HepG2 (cell line): ENCODE measurements at regions not wholly inside any gene's neighbourhood (a gene's known extent, or its start where the extent isn't known, plus 50 kb on each side); places are given as distances from the start of the nearest gene placed in this dataset.

Experiments used
- ATAC-seq: fragments of 200-7000 bp; cut with Tn5 transposase; 3 replicates; pipeline ENCODE4 v1.9.1; 2020; ENCODE audit warnings: mild to moderate bottlenecking, moderate library complexity
- BruUV-seq: library from RNA; stranded (reverse); fragments of 400-500 nt; replicated peaks from 2 replicates; lab custom pipeline; 2021; lab: Mats Ljungman, UMichigan
- CTCF ChIA-PET: fragments of 300-600 bp; formaldehyde crosslinking; extraction: SDS; loops from one replicate; lab custom pipeline; 2021; ENCODE audit warnings: low total read pairs, inconsistent platforms, low intra/inter-chr PET ratio; lab: Yijun Ruan, JAX
- POLR2A ChIA-PET: fragments of 350-600 bp; sonication (Branson Sonifier 250); formaldehyde crosslinking; loops from one replicate; lab custom pipeline; 2020; ENCODE audit warnings: antibody characterized with exemption, inconsistent platforms; lab: Yijun Ruan, JAX
- DNase-seq: peaks from one replicate; pipeline ENCODE4 v3.0.0-alpha.2; 2015; ENCODE audit warnings: low spot score
- FAIRE-seq: peaks from 3 replicates; lab custom pipeline; 2011; peaks lifted over from hg19 to GRCh38; lab: Jason Lieb, UNC
- H2AFZ ChIP-seq: one replicate; pipeline ENCODE4 v1.6.1; 2011; ENCODE audit warnings: low read length, inconsistent platforms
- H3K27ac ChIP-seq: fragments of 300-600 bp; 3 replicates; pipeline ENCODE4 v1.8.0; 2011; ENCODE audit warnings: mixed run types, mild to moderate bottlenecking, mixed read lengths, low read length, inconsistent platforms; ENCODE audit not compliant: insufficient read depth; ENCODE audit errors: extremely low read length
- H3K27me3 ChIP-seq, 2 experiments: fragments of 200-600 bp in 1 of 2; 2 replicates in 1 of 2; 3 replicates in 1 of 2; pipeline versions ENCODE4 v1.6.0 to v1.8.0; 2011; ENCODE audit warnings: low read length in 2 of 2, mild to moderate bottlenecking in 2 of 2, moderate library complexity in 2 of 2, inconsistent platforms in 1 of 2; ENCODE audit not compliant: insufficient read depth in 2 of 2, control insufficient read depth in 1 of 2
- H3K36me3 ChIP-seq, 2 experiments: fragments of 200-600 bp in 1 of 2; replicated peaks in 1 of 2; 2 replicates in 1 of 2; 3 replicates in 1 of 2; pipeline versions ENCODE4 v1.5.1 to v1.8.0; 2011; ENCODE audit warnings: low read length in 2 of 2, inconsistent platforms in 1 of 2; ENCODE audit not compliant: insufficient read depth in 2 of 2, control insufficient read depth in 1 of 2
- H3K4me1 ChIP-seq: 2 replicates; pipeline ENCODE4 v1.5.1; 2012; ENCODE audit warnings: low read length, inconsistent platforms; ENCODE audit not compliant: insufficient read depth
- H3K4me2 ChIP-seq: 2 replicates; pipeline ENCODE4 v1.6.0; 2011; ENCODE audit warnings: low read depth, low read length, inconsistent platforms
- H3K4me3 ChIP-seq, 3 experiments: fragments of 200-600 bp in 1 of 3; sonication (generic), shearing (Covaris generic) in 1 of 3; replicated peaks in 1 of 3; 2 replicates each; pipeline ENCODE4 v1.5.1; 2011 to 2016; ENCODE audit warnings: low read length in 3 of 3, inconsistent platforms in 2 of 3, low read depth in 2 of 3, mild to moderate bottlenecking in 2 of 3, control low read depth in 1 of 3, mixed read lengths in 1 of 3; ENCODE audit not compliant: insufficient read depth in 1 of 3
- H3K79me2 ChIP-seq: one replicate; pipeline ENCODE4 v1.6.1; 2011; ENCODE audit warnings: low read length, inconsistent platforms; ENCODE audit not compliant: insufficient read depth
- H3K9ac ChIP-seq: 2 replicates; pipeline ENCODE4 v1.6.0; 2011; ENCODE audit warnings: mild to moderate bottlenecking, low read depth, low read length, inconsistent platforms; ENCODE audit not compliant: insufficient read depth
- H3K9me3 ChIP-seq: 2 replicates; pipeline ENCODE4 v1.5.1; 2012; ENCODE audit warnings: mild to moderate bottlenecking, low read length
- H4K20me1 ChIP-seq: 2 replicates; pipeline ENCODE4 v1.6.0; 2011; ENCODE audit warnings: inconsistent platforms, mild to moderate bottlenecking, low read length, moderate library complexity; ENCODE audit not compliant: insufficient read depth
- AGO1 ChIP-seq: fragments of 200-400 bp; formaldehyde crosslinking; IDR thresholded peaks from 2 replicates; pipeline ENCODE4 v1.6.1; 2017; ENCODE audit warnings: mild to moderate bottlenecking, low read depth, low read length, moderate library complexity; ENCODE audit not compliant: poor library complexity, severe bottlenecking
- SRSF4 ChIP-seq: fragments of 200-400 bp; formaldehyde crosslinking; IDR thresholded peaks from one replicate; pipeline ENCODE4 v1.6.1; 2018; ENCODE audit warnings: mild to moderate bottlenecking, low read depth, low read length, moderate library complexity; ENCODE audit not compliant: poor library complexity, severe bottlenecking
- UBTF ChIP-seq: sonication (generic); formaldehyde crosslinking; IDR thresholded peaks from 2 replicates; pipeline ENCODE4 v1.4.0; 2020; ENCODE audit warnings: mild to moderate bottlenecking, missing genetic modification reagents
- ZNF235 ChIP-seq: sonication (generic); formaldehyde crosslinking; IDR thresholded peaks from 2 replicates; pipeline ENCODE4 v1.8.1; 2023; ENCODE audit warnings: mild to moderate bottlenecking, missing genetic modification reagents, borderline replicate concordance
- ZNF260 ChIP-seq: sonication (generic); formaldehyde crosslinking; IDR thresholded peaks from 2 replicates; pipeline ENCODE4 v1.4.0; 2020; ENCODE audit warnings: missing genetic modification reagents, low read depth, mild to moderate bottlenecking, borderline replicate concordance
- ZNF557 ChIP-seq: sonication (generic); formaldehyde crosslinking; IDR thresholded peaks from 2 replicates; pipeline ENCODE4 v1.4.0; 2020; ENCODE audit warnings: missing genetic modification reagents
- WGBS: methylation state at CpG from one replicate; pipeline ENCODE4 v1.1.6; 2017; ENCODE audit warnings: low lambda C conversion rate; 5-methylcytosine and 5-hydroxymethylcytosine counted together
- in situ Hi-C: cut with HindIII; loops from 2 replicates; pipeline ENCODE4 v1.10.0; 2017; ENCODE audit warnings: low pct_unique_long_range_greater_than_20kb; ENCODE audit not compliant: extremely low pct_ligation_motif_present
- intact Hi-C: fragments of 100-400 bp; cut with micrococcal nuclease; formaldehyde crosslinking; loops from one replicate; pipeline ENCODE4 v1.10.0; 2022; ENCODE audit not compliant: unreplicated experiment
- TF ChIP-seq, protein P1 (sequence below): sonication (generic); formaldehyde crosslinking; IDR thresholded peaks from 2 replicates; pipeline ENCODE4 v1.9.0; 2022; ENCODE audit warnings: missing genetic modification reagents, mild to moderate bottlenecking, borderline replicate concordance

GRCh38 chr5:86756839-86757238, 139.1 kb downstream of the COX7C start:
- WGBS = 0% methylated on average over 1 of the region's 1 CpG
- Histone ChIP-seq H3K27me3 (no peaks in the 10 kb centered on the region), H3K4me1 (no peaks in the 10 kb centered on the region), H3K27ac (no peak overlapping the region), H3K36me3 (no peaks in the 10 kb centered on the region), H3K9ac (no peak overlapping the region), H3K4me2 (no peak overlapping the region), H3K79me2 (no peaks in the 10 kb centered on the region), H2AFZ (no peak overlapping the region), H3K9me3 (no peaks in the 10 kb centered on the region), H3K4me3 (no peak overlapping the region), H4K20me1 (no peaks in the 10 kb centered on the region)
- TF ChIP-seq UBTF (CRISPR knock-in tag) (no peak), SRSF4 (no peak), ZNF557 (CRISPR knock-in tag) (no peak), AGO1 (no peak), ZNF260 (CRISPR knock-in tag) (no peak), ZNF235 (CRISPR knock-in tag) (no peak)
- TF ChIP-seq, protein P1, sequence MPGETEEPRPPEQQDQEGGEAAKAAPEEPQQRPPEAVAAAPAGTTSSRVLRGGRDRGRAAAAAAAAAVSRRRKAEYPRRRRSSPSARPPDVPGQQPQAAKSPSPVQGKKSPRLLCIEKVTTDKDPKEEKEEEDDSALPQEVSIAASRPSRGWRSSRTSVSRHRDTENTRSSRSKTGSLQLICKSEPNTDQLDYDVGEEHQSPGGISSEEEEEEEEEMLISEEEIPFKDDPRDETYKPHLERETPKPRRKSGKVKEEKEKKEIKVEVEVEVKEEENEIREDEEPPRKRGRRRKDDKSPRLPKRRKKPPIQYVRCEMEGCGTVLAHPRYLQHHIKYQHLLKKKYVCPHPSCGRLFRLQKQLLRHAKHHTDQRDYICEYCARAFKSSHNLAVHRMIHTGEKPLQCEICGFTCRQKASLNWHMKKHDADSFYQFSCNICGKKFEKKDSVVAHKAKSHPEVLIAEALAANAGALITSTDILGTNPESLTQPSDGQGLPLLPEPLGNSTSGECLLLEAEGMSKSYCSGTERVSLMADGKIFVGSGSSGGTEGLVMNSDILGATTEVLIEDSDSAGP (CRISPR knock-in tag) = no peak
- ChIA-PET CTCF (no interaction called here), POLR2A (no interaction called here)
- FAIRE-seq (no peak), DNase-seq (no peak), ATAC-seq (no peak)
- BruUV-seq = no TSS peak
- intact Hi-C loops = no loop called here
- in situ Hi-C loops = no loop called here
